ENCODE measurements at regions not wholly inside any gene's neighbourhood (a gene's known extent, or its start where the extent isn't known, plus 50 kb on each side); places are given as distances from the start of the nearest gene placed in this dataset.

GRCh38 chr9:115494393-115494792, 376.4 kb upstream of the TNC start:
- TF ChIP-seq EGR1 (IDR thresholded peaks at IDR 0.05) (no peak), FOXM1 (IDR thresholded peaks at IDR 0.05; ENCODE audit: borderline replicate concordance, low read depth) (no peak), CEBPB (IDR thresholded peaks at IDR 0.05) (no peak), NFIC (IDR thresholded peaks at IDR 0.05) (no peak), TAF1 (IDR thresholded peaks at IDR 0.05; ENCODE audit: low read depth) (no peak), REST (IDR thresholded peaks at IDR 0.05; ENCODE audit: low read depth) (no peak), EP300 (IDR thresholded peaks at IDR 0.05; ENCODE audit: borderline replicate concordance) (no peak)

GRCh38 chr9:115495052-115495635, 377.2 kb upstream of the TNC start:
- TF ChIP-seq TCF12 (IDR thresholded peaks at IDR 0.05; ENCODE audit: low read depth) (no peak), CEBPB (IDR thresholded peaks at IDR 0.05) (peak; percentile 39; the same call in 1 of the 2 replicates), TAF1 (IDR thresholded peaks at IDR 0.05; ENCODE audit: low read depth) (no peak), FOXM1 (IDR thresholded peaks at IDR 0.05; ENCODE audit: borderline replicate concordance, low read depth) (no peak)

DNA sequence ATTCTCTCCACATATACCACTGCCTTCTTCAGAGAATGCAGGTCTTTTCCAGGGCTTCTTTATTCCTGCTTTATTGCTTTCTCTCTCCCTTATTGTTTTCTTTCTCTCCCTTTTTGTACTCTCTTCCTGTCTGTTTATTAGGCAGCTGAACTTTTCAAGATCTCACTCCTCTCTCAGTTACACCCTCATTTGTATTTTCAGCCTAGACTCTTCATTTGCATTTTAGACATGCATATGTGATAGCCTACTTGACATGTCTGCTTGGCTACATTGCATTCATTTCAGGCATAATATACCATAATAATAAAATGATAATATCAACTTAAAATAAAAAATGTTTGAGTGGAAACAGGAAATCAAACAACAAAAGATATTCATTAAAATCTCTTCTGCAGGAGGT, 377.9 kb upstream of the TNC start:
- TF ChIP-seq REST (IDR thresholded peaks at IDR 0.05; ENCODE audit: low read depth) (no peak), TEAD4 (IDR thresholded peaks at IDR 0.05) (no peak), NFIC (IDR thresholded peaks at IDR 0.05) (no peak), EP300 (IDR thresholded peaks at IDR 0.05; ENCODE audit: borderline replicate concordance) (no peak), RAD21 (IDR thresholded peaks at IDR 0.05; ENCODE audit: low read depth) (no peak), TCF12 (IDR thresholded peaks at IDR 0.05; ENCODE audit: low read depth) (no peak), EGR1 (IDR thresholded peaks at IDR 0.05) (no peak), CREB1 (IDR thresholded peaks at IDR 0.05; ENCODE audit: low read depth) (no peak), CEBPB (IDR thresholded peaks at IDR 0.05) (no peak), ZBTB7A (IDR thresholded peaks at IDR 0.05; ENCODE audit: low read depth) (no peak)
- TF ChIP-seq, protein P1, sequence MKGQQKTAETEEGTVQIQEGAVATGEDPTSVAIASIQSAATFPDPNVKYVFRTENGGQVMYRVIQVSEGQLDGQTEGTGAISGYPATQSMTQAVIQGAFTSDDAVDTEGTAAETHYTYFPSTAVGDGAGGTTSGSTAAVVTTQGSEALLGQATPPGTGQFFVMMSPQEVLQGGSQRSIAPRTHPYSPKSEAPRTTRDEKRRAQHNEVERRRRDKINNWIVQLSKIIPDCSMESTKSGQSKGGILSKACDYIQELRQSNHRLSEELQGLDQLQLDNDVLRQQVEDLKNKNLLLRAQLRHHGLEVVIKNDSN (IDR thresholded peaks at IDR 0.05) = no peak
- TF ChIP-seq, protein P2, sequence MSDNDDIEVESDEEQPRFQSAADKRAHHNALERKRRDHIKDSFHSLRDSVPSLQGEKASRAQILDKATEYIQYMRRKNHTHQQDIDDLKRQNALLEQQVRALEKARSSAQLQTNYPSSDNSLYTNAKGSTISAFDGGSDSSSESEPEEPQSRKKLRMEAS (IDR thresholded peaks at IDR 0.05) = no peak

DNA sequence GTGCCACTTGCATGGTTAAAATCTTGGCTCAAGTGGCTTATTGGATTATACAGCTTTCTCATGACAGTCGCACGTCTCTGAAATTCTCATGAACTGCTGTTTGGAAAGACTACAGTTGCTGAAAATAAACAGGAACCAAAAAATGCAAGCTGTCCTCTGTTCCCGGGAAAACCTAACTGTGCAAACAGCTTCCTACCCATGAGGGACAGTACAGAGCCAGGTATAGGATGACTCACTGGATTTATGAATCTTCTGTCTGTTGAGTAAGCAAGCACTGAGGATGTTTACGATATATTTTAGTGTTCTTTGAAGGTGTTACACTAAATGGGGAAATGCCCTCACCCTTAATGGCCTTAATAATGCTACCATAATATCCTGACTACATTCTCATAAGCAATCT, 380.3 kb upstream of the TNC start:
- TF ChIP-seq, protein P1 (IDR thresholded peaks at IDR 0.05) = no peak
- no peak for TF ChIP-seq YY1 (IDR thresholded peaks at IDR 0.05; ENCODE audit: low read depth)
- no peak for TF ChIP-seq CREB1 (IDR thresholded peaks at IDR 0.05; ENCODE audit: low read depth)
- no peak for TF ChIP-seq TEAD4 (IDR thresholded peaks at IDR 0.05)
- TF ChIP-seq RAD21 (IDR thresholded peaks at IDR 0.05; ENCODE audit: low read depth) = no peak
- no peak for TF ChIP-seq NFIC (IDR thresholded peaks at IDR 0.05)
- no peak for TF ChIP-seq EP300 (IDR thresholded peaks at IDR 0.05; ENCODE audit: borderline replicate concordance)
- no peak for TF ChIP-seq ZBTB7A (IDR thresholded peaks at IDR 0.05; ENCODE audit: low read depth)
- no peak for TF ChIP-seq CEBPB (IDR thresholded peaks at IDR 0.05)
- TF ChIP-seq TCF12 (IDR thresholded peaks at IDR 0.05; ENCODE audit: low read depth) = no peak
- TF ChIP-seq EGR1 (IDR thresholded peaks at IDR 0.05) = no peak
- TF ChIP-seq, protein P2 (IDR thresholded peaks at IDR 0.05) = no peak
- TF ChIP-seq REST (IDR thresholded peaks at IDR 0.05; ENCODE audit: low read depth) = no peak
- no peak for TF ChIP-seq TAF1 (IDR thresholded peaks at IDR 0.05; ENCODE audit: low read depth)
- TF ChIP-seq FOXM1 (IDR thresholded peaks at IDR 0.05; ENCODE audit: borderline replicate concordance, low read depth) = no peak

DNA sequence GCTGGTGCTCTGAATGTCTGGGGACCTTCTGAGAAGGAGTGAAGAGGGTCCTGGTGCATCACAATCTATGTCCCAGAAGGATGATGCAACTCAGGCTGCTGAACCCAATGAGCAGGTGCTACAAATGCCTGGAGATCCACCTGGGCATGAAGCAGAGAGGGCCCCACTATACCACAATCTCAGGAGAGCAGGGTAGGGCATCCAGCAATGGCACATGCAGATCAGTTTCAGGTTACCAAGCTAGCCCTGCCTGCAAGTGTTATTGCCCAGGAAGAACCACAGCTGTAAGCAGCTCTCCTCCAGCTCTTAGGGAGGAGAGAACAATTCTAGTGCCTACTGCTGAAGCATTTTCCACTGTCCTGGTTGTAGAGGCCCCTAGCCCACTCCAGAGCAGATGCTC, 389.2 kb upstream of the TNC start:
- TF ChIP-seq NFIC (IDR thresholded peaks at IDR 0.05) = no peak
- TF ChIP-seq, protein P2 (IDR thresholded peaks at IDR 0.05) = no peak
- TF ChIP-seq FOXM1 (IDR thresholded peaks at IDR 0.05; ENCODE audit: borderline replicate concordance, low read depth) = no peak
- TF ChIP-seq TAF1 (IDR thresholded peaks at IDR 0.05; ENCODE audit: low read depth) = no peak
- TF ChIP-seq EGR1 (IDR thresholded peaks at IDR 0.05) = no peak
- TF ChIP-seq CEBPB (IDR thresholded peaks at IDR 0.05) = no peak
- TF ChIP-seq CREB1 (IDR thresholded peaks at IDR 0.05; ENCODE audit: low read depth) = no peak
- TF ChIP-seq TCF12 (IDR thresholded peaks at IDR 0.05; ENCODE audit: low read depth) = no peak
- no peak for TF ChIP-seq RAD21 (IDR thresholded peaks at IDR 0.05; ENCODE audit: low read depth)
